HEK293 (cell line): ENCODE measurements at regions not wholly inside any gene's neighbourhood (a gene's known extent, or its start where the extent isn't known, plus 50 kb on each side); places are given as distances from the start of the nearest gene placed in this dataset.

Experiments
- CTCF ChIA-PET: fragments of 350-600 bp; formaldehyde crosslinking; extraction: SDS; loops from one replicate; lab custom pipeline; 2021; ENCODE audit warnings: antibody characterized with exemption; lab: Yijun Ruan, JAX
- POLR2A ChIA-PET: fragments of 300-600 bp; formaldehyde crosslinking; extraction: SDS; loops from one replicate; lab custom pipeline; 2020; ENCODE audit warnings: antibody characterized with exemption, inconsistent platforms; lab: Yijun Ruan, JAX
- H3K27ac ChIP-seq: fragments of 200-500 bp; sonication (Bioruptor generic); 2 replicates; pipeline ENCODE4 v1.5.1; 2014; ENCODE audit warnings: low read depth, low read length, control low read depth, inconsistent platforms; ENCODE audit errors: extremely low read depth
- H3K36me3 ChIP-seq, 2 experiments: fragments of 200-500 bp in 1 of 2; sonication (Bioruptor generic) in 1 of 2; 1 replicate in 1 of 2; 2 replicates in 1 of 2; pipeline ENCODE4 v1.5.1; 2014 to 2017; ENCODE audit warnings: inconsistent platforms in 2 of 2, low read length in 2 of 2; ENCODE audit not compliant: control insufficient read depth in 2 of 2, insufficient read depth in 1 of 2
- H3K4me1 ChIP-seq: fragments of 200-500 bp; sonication (Bioruptor generic); 2 replicates; pipeline ENCODE4 v1.5.1; 2014; ENCODE audit warnings: mild to moderate bottlenecking, low read length, inconsistent platforms; ENCODE audit not compliant: control insufficient read depth, insufficient read depth
- H3K4me3 ChIP-seq: 2 replicates; pipeline ENCODE4 v1.5.1; 2011; ENCODE audit warnings: low read depth, mild to moderate bottlenecking, control low read depth, low read length, moderate library complexity
- H3K9me3 ChIP-seq: fragments of 200-500 bp; sonication (Bioruptor generic); 2 replicates; pipeline ENCODE4 v1.5.1; 2014; ENCODE audit warnings: low read depth, low read length, inconsistent platforms; ENCODE audit not compliant: control insufficient read depth, insufficient read depth
- CTCF ChIP-seq: fragments of 450-650 bp; formaldehyde crosslinking; IDR thresholded peaks from 2 replicates; pipeline ENCODE4 v1.5.1; 2016; ENCODE audit warnings: missing biosample characterization, missing genetic modification characterization
- GLIS1 ChIP-seq: fragments of 450-650 bp; formaldehyde crosslinking; IDR thresholded peaks from 2 replicates; pipeline ENCODE4 v1.5.1; 2016; ENCODE audit warnings: missing biosample characterization, missing genetic modification characterization
- KLF17 ChIP-seq: fragments of 450-650 bp; formaldehyde crosslinking; IDR thresholded peaks from 2 replicates; pipeline ENCODE4 v1.5.1; 2016; ENCODE audit warnings: missing biosample characterization, missing genetic modification characterization
- PRDM4 ChIP-seq: fragments of 450-650 bp; formaldehyde crosslinking; IDR thresholded peaks from 2 replicates; pipeline ENCODE4 v1.5.1; 2017; ENCODE audit warnings: missing biosample characterization, missing genetic modification characterization
- REPIN1 ChIP-seq: fragments of 450-650 bp; formaldehyde crosslinking; IDR thresholded peaks from 2 replicates; pipeline ENCODE4 v1.5.1; 2017; ENCODE audit warnings: missing biosample characterization, missing genetic modification characterization, low read depth
- ZNF10 ChIP-seq: fragments of 450-650 bp; formaldehyde crosslinking; IDR thresholded peaks from 2 replicates; pipeline ENCODE4 v1.5.1; 2017; ENCODE audit warnings: missing biosample characterization, missing genetic modification characterization
- ZNF112 ChIP-seq: fragments of 450-650 bp; formaldehyde crosslinking; IDR thresholded peaks from 2 replicates; pipeline ENCODE4 v1.5.0; 2017; ENCODE audit warnings: missing biosample characterization, missing genetic modification characterization
- ZNF155 ChIP-seq: fragments of 450-650 bp; formaldehyde crosslinking; IDR thresholded peaks from 2 replicates; pipeline ENCODE4 v1.5.1; 2016; ENCODE audit warnings: missing biosample characterization, missing genetic modification characterization
- ZNF2 ChIP-seq: fragments of 450-650 bp; formaldehyde crosslinking; IDR thresholded peaks from 2 replicates; pipeline ENCODE4 v1.5.1; 2016; ENCODE audit warnings: missing biosample characterization, missing genetic modification characterization
- ZNF23 ChIP-seq: fragments of 450-650 bp; formaldehyde crosslinking; IDR thresholded peaks from 2 replicates; pipeline ENCODE4 v1.5.1; 2016; ENCODE audit warnings: missing biosample characterization, missing genetic modification characterization, borderline replicate concordance
- ZNF350 ChIP-seq: fragments of 450-650 bp; formaldehyde crosslinking; IDR thresholded peaks from 2 replicates; pipeline ENCODE4 v1.5.0; 2017; ENCODE audit warnings: missing biosample characterization, mild to moderate bottlenecking, missing genetic modification characterization
- ZNF514 ChIP-seq: fragments of 450-650 bp; formaldehyde crosslinking; IDR thresholded peaks from 2 replicates; pipeline ENCODE4 v1.5.1; 2016; ENCODE audit warnings: missing biosample characterization, missing genetic modification characterization
- ZNF549 ChIP-seq: fragments of 450-650 bp; IDR thresholded peaks from 2 replicates; pipeline ENCODE4 v1.5.1; 2018; ENCODE audit warnings: missing biosample characterization, missing genetic modification characterization, mild to moderate bottlenecking, inconsistent platforms, moderate library complexity
- ZNF558 ChIP-seq: fragments of 450-650 bp; formaldehyde crosslinking; IDR thresholded peaks from 2 replicates; pipeline ENCODE4 v1.5.1; 2016; ENCODE audit warnings: missing biosample characterization, missing genetic modification characterization
- ZNF624 ChIP-seq: fragments of 450-650 bp; formaldehyde crosslinking; IDR thresholded peaks from 2 replicates; pipeline ENCODE4 v1.5.1; 2017; ENCODE audit warnings: missing biosample characterization, missing genetic modification characterization
- ZNF645 ChIP-seq: fragments of 450-650 bp; formaldehyde crosslinking; IDR thresholded peaks from 2 replicates; pipeline ENCODE4; 2016; ENCODE audit warnings: missing biosample characterization, missing genetic modification characterization
- ZNF654 ChIP-seq: fragments of 450-650 bp; formaldehyde crosslinking; IDR thresholded peaks from 2 replicates; pipeline ENCODE4 v1.5.1; 2016; ENCODE audit warnings: low read depth, missing biosample characterization, missing genetic modification characterization
- ZNF658 ChIP-seq: fragments of 450-650 bp; formaldehyde crosslinking; IDR thresholded peaks from 2 replicates; pipeline ENCODE4; 2016; ENCODE audit warnings: missing biosample characterization, missing genetic modification characterization
- ZNF670 ChIP-seq: fragments of 450-650 bp; formaldehyde crosslinking; IDR thresholded peaks from 2 replicates; pipeline ENCODE4 v1.5.1; 2016; ENCODE audit warnings: missing biosample characterization, missing genetic modification characterization, low read depth
- ZNF677 ChIP-seq: fragments of 450-650 bp; IDR thresholded peaks from 2 replicates; pipeline ENCODE4 v1.5.0; 2018; ENCODE audit warnings: missing biosample characterization, mild to moderate bottlenecking, missing genetic modification characterization, moderate library complexity
- ZNF692 ChIP-seq: fragments of 450-650 bp; formaldehyde crosslinking; IDR thresholded peaks from 2 replicates; pipeline ENCODE4 v1.5.1; 2016; ENCODE audit warnings: missing biosample characterization, missing genetic modification characterization
- ZNF704 ChIP-seq: fragments of 450-650 bp; formaldehyde crosslinking; IDR thresholded peaks from 2 replicates; pipeline ENCODE4 v1.5.1; 2016; ENCODE audit warnings: missing biosample characterization, missing genetic modification characterization
- ZNF76 ChIP-seq: fragments of 450-650 bp; formaldehyde crosslinking; IDR thresholded peaks from 2 replicates; pipeline ENCODE4; 2016; ENCODE audit warnings: low read depth, missing biosample characterization, missing genetic modification characterization, borderline replicate concordance
- ZNF785 ChIP-seq: fragments of 450-650 bp; formaldehyde crosslinking; IDR thresholded peaks from 2 replicates; pipeline ENCODE4 v1.5.1; 2016; ENCODE audit warnings: missing biosample characterization, missing genetic modification characterization
- ZSCAN30 ChIP-seq: fragments of 450-650 bp; IDR thresholded peaks from 2 replicates; pipeline ENCODE4 v1.5.1; 2018; ENCODE audit warnings: missing biosample characterization, mild to moderate bottlenecking, missing genetic modification characterization, moderate library complexity

GRCh38 chrX:57204306-57204705, 67.1 kb upstream of the SPIN2A start:
- Histone ChIP-seq H3K9me3 (no peaks in the 10 kb centered on the region), H3K4me1 (no peaks in the 10 kb centered on the region), H3K4me3 (no peak overlapping the region), H3K27ac (no peak overlapping the region), H3K36me3 (no peaks in the 10 kb centered on the region)
- POLR2A ChIA-PET, result no interaction called here
- CTCF ChIA-PET, result interaction anchor here (0.6 kb wide), 1 partner anchor 52 kb away, joined by 4 read pairs; no protein-coding TSS in a partner anchor
- TF ChIP-seq KLF17 (tag by site-specific recombination), result no peak
- no peak for TF ChIP-seq ZNF23
- TF ChIP-seq ZNF10 (tag by site-specific recombination), result no peak
- TF ChIP-seq ZNF677 (tag by site-specific recombination), result no peak
- no peak for TF ChIP-seq PRDM4 (tag by site-specific recombination)
- no peak for TF ChIP-seq ZSCAN30 (tag by site-specific recombination)
- TF ChIP-seq ZNF2 (tag by site-specific recombination), result no peak
- TF ChIP-seq CTCF (tag by site-specific recombination), result no peak
- no peak for TF ChIP-seq ZNF692 (tag by site-specific recombination)
- no peak for TF ChIP-seq REPIN1
- no peak for TF ChIP-seq ZNF155 (tag by site-specific recombination)

GRCh38 chrX:57211906-57212305, 74.6 kb upstream of the FAAH2 start:
- ChIA-PET POLR2A (no interaction called here), CTCF (interaction anchor here (0.6 to 0.7 kb wide), 2 partner anchors 19 to 43 kb away, joined by 3 read pairs; no protein-coding TSS in a partner anchor)
- H3K9me3 ChIP-seq, result no peaks in the 10 kb centered on the region; the same call in 1 of the 2 replicates
- H3K27ac ChIP-seq, result no peak overlapping the region
- no peaks in the 10 kb centered on the region for H3K4me1 ChIP-seq
- no peak for TF ChIP-seq ZNF514 (tag by site-specific recombination)
- no peak for TF ChIP-seq ZNF350 (tag by site-specific recombination)
- no peak for TF ChIP-seq ZNF558
- TF ChIP-seq ZNF670 (tag by site-specific recombination), result no peak
- no peak for TF ChIP-seq ZNF645 (tag by site-specific recombination)
- no peak for TF ChIP-seq ZNF785 (tag by site-specific recombination)
- no peak for TF ChIP-seq ZNF549 (tag by site-specific recombination)
- no peak for TF ChIP-seq ZNF658 (tag by site-specific recombination)
- no peak for TF ChIP-seq ZNF76
- TF ChIP-seq ZNF112, result no peak
- TF ChIP-seq ZNF704, result no peak
- TF ChIP-seq ZNF155 (tag by site-specific recombination), result no peak
- no peak for TF ChIP-seq ZNF654 (tag by site-specific recombination)
- no peak for TF ChIP-seq ZNF624 (tag by site-specific recombination)
- no peak for TF ChIP-seq GLIS1 (tag by site-specific recombination)
- H3K36me3 ChIP-seq, result no peaks in the 10 kb centered on the region
- no peak overlapping the region for H3K4me3 ChIP-seq
